Upper lobe of right lung (tissue), 1 donor: ENCODE measurements at regions not wholly inside any gene's neighbourhood (a gene's known extent, or its start where the extent isn't known, plus 50 kb on each side); places are given as distances from the start of the nearest gene placed in this dataset.

ENCODE experiments used
- ATAC-seq: fragments of 200-7000 bp; cut with Tn5 transposase; one replicate; pipeline ENCODE4 v1.9.1; 2020; ENCODE audit warnings: mild to moderate bottlenecking, moderate library complexity
- DNase-seq: peaks from one replicate; pipeline ENCODE4 v3.0.0-alpha.2; 2020
- H3K27ac ChIP-seq: fragments of 200-600 bp; one replicate; pipeline ENCODE4 v1.8.0; 2022
- H3K27me3 ChIP-seq: fragments of 200-600 bp; one replicate; pipeline ENCODE4 v1.8.0; 2022; ENCODE audit warnings: mild to moderate bottlenecking
- H3K36me3 ChIP-seq: fragments of 200-600 bp; one replicate; pipeline ENCODE4 v1.8.0; 2022
- H3K4me1 ChIP-seq: fragments of 200-600 bp; one replicate; pipeline ENCODE4 v1.8.0; 2022
- H3K4me3 ChIP-seq: fragments of 200-600 bp; one replicate; pipeline ENCODE4 v1.8.0; 2022; ENCODE audit warnings: mild to moderate bottlenecking
- H3K9me3 ChIP-seq: fragments of 200-600 bp; one replicate; pipeline ENCODE4 v1.8.0; 2022
- CTCF ChIP-seq: fragments of 200-600 bp; IDR thresholded peaks from one replicate; pipeline ENCODE4 v1.8.0; 2022; ENCODE audit warnings: antibody characterized with exemption
- intact Hi-C: fragments of 100-400 bp; cut with DNase I; formaldehyde crosslinking; loops from one replicate; pipeline ENCODE4 v1.11.0; 2022
- donor health status: DM: no; HTN: yes; CAD: no; lungs with severe emphysema.

DNA sequence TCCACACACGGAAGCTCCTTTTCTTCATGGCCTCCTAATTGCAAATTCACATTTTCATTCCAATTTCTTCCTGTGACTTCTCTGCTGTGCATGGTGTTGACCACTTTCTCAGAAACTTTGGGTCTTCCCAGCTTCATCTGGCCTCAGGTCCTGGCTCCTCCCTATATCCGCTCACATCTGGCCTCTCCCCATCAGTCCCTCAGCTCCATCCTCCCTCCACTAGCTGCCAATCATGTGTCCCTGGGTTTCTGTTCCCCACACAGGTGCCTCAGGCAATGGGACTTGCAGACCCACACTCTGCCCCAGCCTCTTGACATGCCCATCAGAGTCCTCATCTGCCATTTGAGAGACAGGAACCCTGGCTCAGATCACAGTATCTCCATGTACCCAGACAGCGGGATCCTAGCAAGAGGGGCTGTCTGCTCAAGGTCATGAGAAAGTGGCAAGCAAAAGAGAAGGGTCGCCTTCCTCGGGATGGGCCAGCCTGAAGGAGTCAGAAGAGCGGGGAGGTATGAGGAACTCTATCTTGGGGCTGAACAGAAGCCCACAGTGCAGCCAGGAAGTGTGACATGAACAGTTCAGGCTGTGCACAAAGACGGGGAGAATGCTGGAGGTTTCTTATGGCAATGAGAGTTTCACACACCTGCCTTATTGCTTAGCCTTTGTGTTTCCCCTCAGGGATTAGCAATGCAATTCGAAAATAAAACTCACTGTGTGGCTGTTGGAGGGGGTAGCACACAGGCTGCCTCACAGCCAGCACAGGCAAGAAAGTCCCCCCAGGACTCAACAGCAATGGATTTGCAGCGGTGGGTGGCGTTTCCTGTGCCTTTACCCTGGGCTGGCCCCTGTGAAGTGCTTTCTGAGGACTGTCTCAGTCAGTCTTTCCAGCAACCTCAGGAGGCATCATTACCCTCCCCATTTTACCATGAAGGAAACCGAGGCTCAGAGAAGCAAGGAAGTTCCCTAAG lies 69.5 kb downstream of the COPS8 start:
- DNase-seq (no peak), ATAC-seq (no peak)
- intact Hi-C loops = no loop called here

DNA sequence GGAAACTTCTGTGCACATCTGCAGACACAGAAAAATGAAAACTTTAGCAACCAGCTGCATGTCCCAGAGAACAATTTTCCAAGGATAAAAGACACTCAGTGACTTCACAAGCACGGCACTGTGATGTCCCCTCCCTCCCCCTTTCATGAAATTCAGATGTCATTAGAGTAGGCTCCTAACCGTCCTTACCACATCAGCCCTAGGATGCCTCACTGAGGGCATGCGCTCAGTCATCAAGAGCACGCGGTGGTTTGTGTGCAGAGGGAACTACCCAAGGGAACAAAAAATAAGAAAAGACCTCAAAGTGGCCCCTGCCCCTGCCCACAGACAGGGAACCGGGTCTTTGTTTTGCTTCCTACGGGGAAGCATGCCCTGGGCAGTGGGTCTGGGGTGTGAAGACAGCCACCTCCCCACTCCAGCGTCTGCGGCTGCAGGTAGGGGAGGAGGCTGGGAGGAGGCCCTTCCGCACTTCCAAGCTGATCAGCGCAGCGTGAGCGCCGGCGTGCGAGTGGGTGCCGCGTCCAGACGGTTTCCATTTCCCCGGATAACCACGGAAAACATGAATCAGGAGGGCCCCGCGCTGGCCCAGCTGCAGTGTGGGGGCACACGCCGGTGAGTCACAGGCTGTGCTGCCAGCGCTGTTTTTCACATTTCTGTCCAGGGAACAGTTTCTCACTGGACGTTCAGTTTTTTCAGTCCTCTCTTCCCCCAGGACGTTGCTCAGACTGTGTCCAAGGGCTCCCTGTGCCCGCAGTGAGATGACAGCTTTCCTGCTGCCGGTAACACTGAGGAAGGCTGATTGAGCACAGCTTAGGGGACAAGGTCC lies 70.6 kb downstream of the COPS8 start:
- peak overlapping the region; percentile 42 for H3K27ac ChIP-seq
- H3K36me3 ChIP-seq = no peaks in the 10 kb centered on the region
- DNase-seq (no peak), ATAC-seq (peak; percentile 10)
- no peak overlapping the region for H3K4me3 ChIP-seq
- no peaks in the 10 kb centered on the region for H3K9me3 ChIP-seq
- no peak for TF ChIP-seq CTCF
- H3K4me1 ChIP-seq = peaks cover 7% of the 10 kb centered on the region
- intact Hi-C loops = no loop called here
- no peaks in the 10 kb centered on the region for H3K27me3 ChIP-seq

More for the DNA sequence above, 69.5 kb downstream of the COPS8 start:
- H3K36me3 ChIP-seq = no peaks in the 10 kb centered on the region
- H3K9me3 ChIP-seq = no peaks in the 10 kb centered on the region
- H3K27me3 ChIP-seq = no peaks in the 10 kb centered on the region
- H3K27ac ChIP-seq = no peak overlapping the region
- H3K4me3 ChIP-seq = no peak overlapping the region
- H3K4me1 ChIP-seq = peaks cover 7% of the 10 kb centered on the region
- TF ChIP-seq CTCF = no peak

GRCh38 chr2:237156857-237157779 lies 71.4 kb downstream of the COPS8 start:
- H3K4me3 ChIP-seq = no peak overlapping the region
- H3K36me3 ChIP-seq = no peaks in the 10 kb centered on the region
- DNase-seq = no peak
- no peak for TF ChIP-seq CTCF
- intact Hi-C loops = no loop called here
- no peaks in the 10 kb centered on the region for H3K9me3 ChIP-seq
- H3K27ac ChIP-seq = peak overlapping the region; percentile 30
- H3K27me3 ChIP-seq = no peaks in the 10 kb centered on the region
- no peak for ATAC-seq
- peaks cover 10% of the 10 kb centered on the region for H3K4me1 ChIP-seq

GRCh38 chr2:237157780-237158102 lies 72.1 kb downstream of the COPS8 start:
- peaks cover 10% of the 10 kb centered on the region for H3K4me1 ChIP-seq
- DNase-seq (no peak), ATAC-seq (no peak)
- intact Hi-C loops = no loop called here
- no peaks in the 10 kb centered on the region for H3K9me3 ChIP-seq
- no peaks in the 10 kb centered on the region for H3K36me3 ChIP-seq
- no peaks in the 10 kb centered on the region for H3K27me3 ChIP-seq
- H3K4me3 ChIP-seq = no peak overlapping the region
- TF ChIP-seq CTCF = no peak
- H3K27ac ChIP-seq = no peak overlapping the region

GRCh38 chr2:237158194-237158593 lies 72.5 kb downstream of the COPS8 start:
- DNase-seq (no peak), ATAC-seq (no peak)
- Histone ChIP-seq H3K9me3 (no peaks in the 10 kb centered on the region), H3K27ac (no peak overlapping the region), H3K4me1 (peaks cover 10% of the 10 kb centered on the region), H3K27me3 (no peaks in the 10 kb centered on the region), H3K36me3 (no peaks in the 10 kb centered on the region), H3K4me3 (no peak overlapping the region)
- no peak for TF ChIP-seq CTCF
- intact Hi-C loops = no loop called here
